ENCODE measurements at regions not wholly inside any gene's neighbourhood (a gene's known extent, or its start where the extent isn't known, plus 50 kb on each side); places are given as distances from the start of the nearest gene placed in this dataset.

DNA sequence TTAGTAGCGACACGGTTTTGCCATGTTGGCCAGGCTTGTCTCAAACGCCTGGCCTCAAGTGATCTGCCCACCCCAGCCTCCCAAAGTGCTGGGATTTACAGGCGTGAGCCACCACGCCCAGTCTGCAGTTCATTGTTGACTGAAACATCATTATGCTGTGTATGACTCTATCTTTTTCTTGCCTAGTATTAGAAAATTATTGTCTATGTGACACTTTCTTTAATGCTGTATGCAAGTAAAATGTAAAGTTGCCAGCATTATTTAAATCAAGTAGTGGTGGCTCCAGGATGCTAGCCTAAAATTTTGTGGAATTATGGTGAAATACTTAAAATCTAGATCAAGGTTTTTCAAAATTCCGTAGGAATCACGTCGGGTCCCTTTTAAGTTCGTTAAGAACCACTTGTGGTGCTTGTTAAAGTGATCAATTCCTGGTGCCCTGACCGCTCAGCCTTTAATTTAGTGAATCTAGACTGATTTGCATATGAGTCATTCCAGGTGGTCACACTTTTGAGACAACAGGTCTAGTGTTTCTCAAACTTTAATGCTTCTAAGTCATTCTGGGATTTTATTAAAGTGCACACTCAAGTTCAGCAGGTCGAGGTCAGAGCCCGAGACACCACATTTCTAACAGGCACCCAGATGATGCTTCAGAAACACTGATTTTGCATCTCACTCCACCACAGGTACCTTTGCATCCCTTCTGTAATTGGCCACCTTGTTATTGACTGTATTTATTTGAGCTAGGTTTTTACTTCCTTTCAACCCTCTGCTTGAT, 132.6 kb upstream of the MTHFD1L start:
- H3K27me3 ChIP-seq (ENCODE audit: control insufficient read depth in 2 of 2, insufficient read depth in 2 of 2, low read length in 2 of 2) = no peaks in the 10 kb centered on the region
- H3K4me1 ChIP-seq (ENCODE audit: control insufficient read depth in 2 of 2, insufficient read depth in 2 of 2, low read length in 2 of 2) = peaks cover 3 to 4% of the 10 kb centered on the region in 2 donors
- no peak overlapping the region for H3K4me3 ChIP-seq (ENCODE audit: low read length in 2 of 2)
- H3K36me3 ChIP-seq (ENCODE audit: control insufficient read depth in 2 of 2, insufficient read depth in 2 of 2, low read length in 2 of 2) = peaks cover 9 to 14% of the 10 kb centered on the region in 2 donors
- H3K27ac ChIP-seq (ENCODE audit: low read depth in 2 of 2, low read length in 2 of 2) = no peak overlapping the region
- H3K9ac ChIP-seq (ENCODE audit: low read depth in 1 of 2, low read length in 2 of 2) = no peak overlapping the region
- no peaks in the 10 kb centered on the region for H3K9me3 ChIP-seq (ENCODE audit: control insufficient read depth in 2 of 2, low read length in 2 of 2)

DNA sequence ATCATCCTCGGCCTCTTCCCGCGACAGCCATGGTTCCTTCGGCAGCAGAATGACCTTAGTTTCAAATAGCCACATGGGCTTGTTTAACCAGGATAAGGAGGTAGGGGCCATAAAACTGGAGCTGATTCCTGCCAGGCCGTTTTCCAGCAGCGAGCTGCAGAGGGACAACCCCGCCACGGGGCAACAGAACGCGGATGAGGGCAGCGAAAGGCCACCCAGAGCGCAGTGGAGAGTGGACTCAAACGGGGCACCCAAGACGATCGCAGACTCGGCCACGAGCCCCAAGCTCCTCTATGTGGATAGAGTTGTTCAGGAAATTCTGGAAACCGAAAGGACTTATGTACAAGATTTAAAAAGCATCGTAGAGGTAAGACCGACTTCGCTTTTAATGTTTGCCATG, 131.8 kb upstream of the MTHFD1L start:
- H3K9ac ChIP-seq (ENCODE audit: low read depth in 1 of 2, low read length in 2 of 2) = no peak overlapping the region
- no peaks in the 10 kb centered on the region for H3K9me3 ChIP-seq (ENCODE audit: control insufficient read depth in 2 of 2, low read length in 2 of 2)
- H3K4me1 ChIP-seq (ENCODE audit: control insufficient read depth in 2 of 2, insufficient read depth in 2 of 2, low read length in 2 of 2) = peaks cover 4 to 6% of the 10 kb centered on the region in 2 donors
- H3K36me3 ChIP-seq (ENCODE audit: control insufficient read depth in 2 of 2, insufficient read depth in 2 of 2, low read length in 2 of 2) = peaks cover 9 to 14% of the 10 kb centered on the region in 2 donors
- H3K4me3 ChIP-seq (ENCODE audit: low read length in 2 of 2) = no peak overlapping the region
- no peaks in the 10 kb centered on the region for H3K27me3 ChIP-seq (ENCODE audit: control insufficient read depth in 2 of 2, insufficient read depth in 2 of 2, low read length in 2 of 2)
- H3K27ac ChIP-seq (ENCODE audit: low read depth in 2 of 2, low read length in 2 of 2) = no peak overlapping the region

DNA sequence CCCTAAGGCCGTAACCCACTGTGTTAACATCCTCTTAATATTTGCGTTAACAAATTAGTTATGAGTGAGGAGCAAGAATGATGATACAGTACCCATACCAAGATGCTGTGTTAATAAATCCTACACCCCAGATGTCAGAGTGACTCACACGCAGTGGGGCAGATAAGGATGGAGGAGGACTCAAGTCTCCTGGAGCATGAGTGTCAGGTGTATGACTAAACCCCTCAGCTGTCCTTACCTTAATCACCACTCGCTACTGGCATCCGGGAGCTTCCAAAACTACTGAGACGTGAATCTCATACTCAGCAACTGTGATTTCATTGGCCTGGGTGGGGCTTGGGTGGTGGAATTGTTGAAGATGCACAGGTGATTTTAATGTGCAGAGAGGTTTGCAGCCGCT, 131.3 kb upstream of the MTHFD1L start:
- Histone ChIP-seq H3K9ac (ENCODE audit: low read depth in 1 of 2, low read length in 2 of 2) (no peak overlapping the region), H3K4me1 (ENCODE audit: control insufficient read depth in 2 of 2, insufficient read depth in 2 of 2, low read length in 2 of 2) (peaks cover 4 to 10% of the 10 kb centered on the region in 2 donors), H3K9me3 (ENCODE audit: control insufficient read depth in 2 of 2, low read length in 2 of 2) (no peaks in the 10 kb centered on the region), H3K27me3 (ENCODE audit: control insufficient read depth in 2 of 2, insufficient read depth in 2 of 2, low read length in 2 of 2) (no peaks in the 10 kb centered on the region), H3K4me3 (ENCODE audit: low read length in 2 of 2) (no peak overlapping the region), H3K36me3 (ENCODE audit: control insufficient read depth in 2 of 2, insufficient read depth in 2 of 2, low read length in 2 of 2) (peaks cover 9 to 14% of the 10 kb centered on the region in 2 donors), H3K27ac (ENCODE audit: low read depth in 2 of 2, low read length in 2 of 2) (no peak overlapping the region)

DNA sequence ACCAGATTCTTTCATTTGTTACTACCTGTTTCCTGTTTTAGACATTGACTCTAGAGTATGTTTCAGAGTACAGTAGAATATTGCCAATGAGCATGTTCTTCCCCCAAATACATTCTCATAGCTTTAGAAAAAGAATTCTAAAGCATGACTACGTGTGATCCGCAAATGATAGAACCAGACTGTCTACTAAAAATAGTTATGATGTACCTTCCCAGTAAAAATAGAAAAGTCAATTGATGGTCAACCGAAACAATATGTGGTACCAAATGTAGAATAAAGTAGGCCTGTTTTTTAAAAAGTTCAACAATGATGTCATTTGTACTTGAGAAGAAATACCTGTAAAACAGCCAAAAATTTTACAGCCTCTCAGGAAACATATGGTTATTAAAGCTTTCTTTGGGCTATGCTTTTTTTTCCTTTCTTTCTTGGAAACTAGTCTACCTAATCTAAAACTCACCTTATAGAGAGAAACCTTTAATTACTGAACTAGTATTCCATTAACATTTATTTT, 130.1 kb upstream of the MTHFD1L start:
- peaks cover 9 to 14% of the 10 kb centered on the region in 2 donors for H3K36me3 ChIP-seq (ENCODE audit: control insufficient read depth in 2 of 2, insufficient read depth in 2 of 2, low read length in 2 of 2)
- H3K4me1 ChIP-seq (ENCODE audit: control insufficient read depth in 2 of 2, insufficient read depth in 2 of 2, low read length in 2 of 2) = peaks cover 4 to 9% of the 10 kb centered on the region in 2 donors
- H3K9me3 ChIP-seq (ENCODE audit: control insufficient read depth in 2 of 2, low read length in 2 of 2) = no peaks in the 10 kb centered on the region
- no peak overlapping the region for H3K27ac ChIP-seq (ENCODE audit: low read depth in 2 of 2, low read length in 2 of 2)
- no peak overlapping the region for H3K4me3 ChIP-seq (ENCODE audit: low read length in 2 of 2)
- no peak overlapping the region for H3K9ac ChIP-seq (ENCODE audit: low read depth in 1 of 2, low read length in 2 of 2)
- H3K27me3 ChIP-seq (ENCODE audit: control insufficient read depth in 2 of 2, insufficient read depth in 2 of 2, low read length in 2 of 2) = no peaks in the 10 kb centered on the region

DNA sequence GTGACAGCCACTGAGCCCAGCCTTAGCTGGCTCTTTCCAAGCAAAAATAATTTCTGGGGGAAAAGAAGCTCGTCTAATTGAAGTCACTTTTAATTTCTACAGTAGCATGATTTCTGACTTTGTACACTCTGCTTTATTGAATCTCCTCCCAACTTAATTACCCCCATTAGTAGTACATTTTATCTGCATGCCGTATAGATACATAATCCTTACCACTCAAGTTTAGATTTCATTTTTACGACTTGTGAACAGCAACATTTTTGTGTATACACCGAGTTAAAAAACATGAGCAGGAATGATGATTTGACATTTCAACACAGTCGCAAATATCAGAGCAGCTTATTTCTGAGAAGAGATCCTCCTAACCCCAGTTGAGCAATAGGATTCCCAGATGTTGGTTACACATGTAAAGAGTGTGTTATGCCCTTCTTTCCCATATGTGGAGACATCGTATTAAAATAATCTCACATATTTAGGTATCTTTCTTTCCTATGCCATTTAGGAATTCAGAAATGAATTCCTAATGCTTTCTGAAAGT, 127.3 kb upstream of the MTHFD1L start:
- Histone ChIP-seq H3K9me3 (ENCODE audit: control insufficient read depth in 2 of 2, low read length in 2 of 2) (no peaks in the 10 kb centered on the region), H3K4me3 (ENCODE audit: low read length in 2 of 2) (no peak overlapping the region), H3K27me3 (ENCODE audit: control insufficient read depth in 2 of 2, insufficient read depth in 2 of 2, low read length in 2 of 2) (no peaks in the 10 kb centered on the region), H3K27ac (ENCODE audit: low read depth in 2 of 2, low read length in 2 of 2) (no peak overlapping the region), H3K36me3 (ENCODE audit: control insufficient read depth in 2 of 2, insufficient read depth in 2 of 2, low read length in 2 of 2) (peaks cover 9 to 14% of the 10 kb centered on the region in 2 donors), H3K9ac (ENCODE audit: low read depth in 1 of 2, low read length in 2 of 2) (no peak overlapping the region), H3K4me1 (ENCODE audit: control insufficient read depth in 2 of 2, insufficient read depth in 2 of 2, low read length in 2 of 2) (peaks cover 0 to 11% of the 10 kb centered on the region in 2 donors)

DNA sequence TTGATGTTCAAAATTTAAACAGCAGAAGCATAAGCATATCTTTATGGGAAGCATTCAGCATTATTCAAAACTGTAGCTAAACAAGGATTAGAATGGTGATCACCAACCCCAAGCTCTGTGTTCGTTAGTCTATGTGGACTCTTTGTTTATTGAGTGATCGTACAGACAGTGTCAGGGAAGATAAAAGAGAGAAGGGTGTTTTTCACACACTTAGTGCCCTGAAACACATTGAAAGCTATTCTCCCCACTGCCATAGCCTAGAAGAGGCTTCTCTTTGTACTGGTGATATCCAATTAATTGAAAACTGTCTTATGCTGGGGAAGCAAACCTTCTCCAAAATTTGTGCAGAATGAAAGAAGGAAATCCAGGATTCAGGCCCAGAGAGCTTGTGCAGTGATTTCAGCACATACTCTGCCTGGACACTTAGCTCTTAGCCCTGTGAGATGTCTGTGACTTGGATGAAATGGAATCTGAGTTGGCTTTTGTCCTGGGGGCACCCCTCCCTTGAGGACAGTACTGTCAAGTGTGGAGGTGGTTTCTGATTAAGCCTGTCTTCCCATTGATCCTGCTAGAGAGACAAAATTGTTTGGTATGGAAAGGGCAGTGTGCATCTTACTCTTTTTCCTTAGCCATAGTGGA, 125.7 kb upstream of the MTHFD1L start:
- Histone ChIP-seq H3K4me3 (ENCODE audit: low read length in 2 of 2) (no peak overlapping the region), H3K9ac (ENCODE audit: low read depth in 1 of 2, low read length in 2 of 2) (no peak overlapping the region), H3K27ac (ENCODE audit: low read depth in 2 of 2, low read length in 2 of 2) (no peak overlapping the region), H3K36me3 (ENCODE audit: control insufficient read depth in 2 of 2, insufficient read depth in 2 of 2, low read length in 2 of 2) (no peaks in the 10 kb centered on the region), H3K9me3 (ENCODE audit: control insufficient read depth in 2 of 2, low read length in 2 of 2) (no peaks in the 10 kb centered on the region), H3K4me1 (ENCODE audit: control insufficient read depth in 2 of 2, insufficient read depth in 2 of 2, low read length in 2 of 2) (peaks cover 0 to 11% of the 10 kb centered on the region in 2 donors), H3K27me3 (ENCODE audit: control insufficient read depth in 2 of 2, insufficient read depth in 2 of 2, low read length in 2 of 2) (no peaks in the 10 kb centered on the region)

DNA sequence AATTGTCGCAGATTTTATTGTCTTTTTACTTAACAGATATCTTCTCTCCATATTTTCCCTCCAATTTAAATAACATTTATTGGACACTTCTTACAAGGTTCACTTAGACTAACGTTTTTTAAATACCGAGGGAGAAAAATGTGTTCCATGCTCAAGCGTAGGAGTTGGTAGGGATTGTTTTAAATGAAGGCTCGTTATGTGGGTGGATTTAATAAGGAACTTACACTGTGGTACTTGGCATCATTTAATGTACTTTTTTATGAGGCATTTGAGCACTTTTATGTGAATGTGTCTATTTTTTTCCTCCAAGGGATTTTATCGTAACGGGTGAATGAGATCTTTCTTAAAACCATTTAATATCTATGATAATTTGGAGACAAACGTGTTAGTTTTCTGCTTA, 125.0 kb upstream of the MTHFD1L start:
- Histone ChIP-seq H3K9ac (ENCODE audit: low read depth in 1 of 2, low read length in 2 of 2) (no peak overlapping the region), H3K4me1 (ENCODE audit: control insufficient read depth in 2 of 2, insufficient read depth in 2 of 2, low read length in 2 of 2) (peaks cover 0 to 11% of the 10 kb centered on the region in 2 donors), H3K27ac (ENCODE audit: low read depth in 2 of 2, low read length in 2 of 2) (no peak overlapping the region), H3K4me3 (ENCODE audit: low read length in 2 of 2) (no peak overlapping the region), H3K9me3 (ENCODE audit: control insufficient read depth in 2 of 2, low read length in 2 of 2) (no peaks in the 10 kb centered on the region), H3K27me3 (ENCODE audit: control insufficient read depth in 2 of 2, insufficient read depth in 2 of 2, low read length in 2 of 2) (no peaks in the 10 kb centered on the region), H3K36me3 (ENCODE audit: control insufficient read depth in 2 of 2, insufficient read depth in 2 of 2, low read length in 2 of 2) (no peaks in the 10 kb centered on the region)

DNA sequence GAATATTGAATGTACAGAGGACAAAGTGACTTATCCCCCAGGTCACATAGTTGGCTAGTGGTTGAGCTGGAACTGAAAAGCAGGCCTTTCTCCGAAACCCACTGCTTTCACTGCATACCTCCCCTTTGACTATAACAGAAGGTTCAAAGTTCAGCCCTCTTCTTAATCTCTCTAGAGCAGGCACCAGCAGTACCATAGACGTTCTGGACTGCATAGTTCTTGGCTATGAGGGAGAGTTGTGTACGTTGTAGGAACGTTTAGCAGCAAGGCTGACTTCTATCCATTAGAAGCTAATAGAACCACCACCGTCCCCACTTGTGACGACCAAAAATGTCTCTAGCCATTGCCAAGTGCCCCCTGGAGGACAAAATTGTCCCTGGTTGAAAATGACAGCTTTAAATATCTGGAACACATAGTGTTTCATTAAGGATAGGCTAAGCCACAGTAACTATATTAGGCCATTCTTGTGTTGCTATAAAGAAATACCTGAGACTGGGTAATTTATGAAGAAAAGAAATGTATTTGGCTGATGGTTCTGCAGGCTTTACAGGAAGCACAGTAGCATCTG, 123.8 kb upstream of the MTHFD1L start:
- Histone ChIP-seq H3K27me3 (ENCODE audit: control insufficient read depth in 2 of 2, insufficient read depth in 2 of 2, low read length in 2 of 2) (no peaks in the 10 kb centered on the region), H3K9me3 (ENCODE audit: control insufficient read depth in 2 of 2, low read length in 2 of 2) (no peaks in the 10 kb centered on the region), H3K27ac (ENCODE audit: low read depth in 2 of 2, low read length in 2 of 2) (no peak overlapping the region), H3K36me3 (ENCODE audit: control insufficient read depth in 2 of 2, insufficient read depth in 2 of 2, low read length in 2 of 2) (no peaks in the 10 kb centered on the region), H3K4me3 (ENCODE audit: low read length in 2 of 2) (no peak overlapping the region), H3K4me1 (ENCODE audit: control insufficient read depth in 2 of 2, insufficient read depth in 2 of 2, low read length in 2 of 2) (peaks cover 0 to 11% of the 10 kb centered on the region in 2 donors), H3K9ac (ENCODE audit: low read depth in 1 of 2, low read length in 2 of 2) (no peak overlapping the region)

DNA sequence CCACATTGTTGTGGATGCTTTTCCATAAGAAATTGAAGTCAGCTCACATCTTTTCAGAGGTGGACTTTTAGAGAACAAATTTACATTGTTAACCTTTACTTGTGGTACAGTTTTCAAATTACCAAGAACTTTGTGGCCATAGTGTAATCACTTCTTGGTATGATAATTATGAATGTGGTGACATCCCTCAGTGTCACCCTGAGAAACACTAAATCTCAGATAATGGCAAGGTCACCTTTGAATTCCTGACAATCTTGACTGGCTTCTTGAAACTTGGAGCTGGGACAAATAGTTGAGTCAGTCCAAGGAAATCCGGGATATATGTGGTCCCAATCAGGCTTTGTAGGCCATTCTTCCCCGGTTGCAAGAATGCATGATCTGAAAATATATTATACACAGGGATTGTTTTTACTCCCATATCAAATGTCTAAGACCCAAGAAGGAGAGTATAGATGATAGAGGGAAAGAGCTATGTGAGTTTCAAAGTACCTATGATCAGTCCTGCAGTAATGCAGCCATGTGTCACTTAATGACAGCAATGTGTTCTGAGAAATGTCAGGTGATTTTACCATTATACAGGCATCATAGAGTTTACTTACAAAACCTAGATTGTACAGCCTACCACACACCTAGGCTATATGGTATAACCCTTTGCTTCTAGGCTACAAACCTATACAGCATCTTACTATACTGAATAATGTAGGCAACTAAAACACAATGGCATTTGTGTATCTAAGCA, 120.8 kb upstream of the MTHFD1L start:
- H3K4me3 ChIP-seq (ENCODE audit: low read length in 2 of 2) = no peak overlapping the region
- no peaks in the 10 kb centered on the region for H3K27me3 ChIP-seq (ENCODE audit: control insufficient read depth in 2 of 2, insufficient read depth in 2 of 2, low read length in 2 of 2)
- H3K4me1 ChIP-seq (ENCODE audit: control insufficient read depth in 2 of 2, insufficient read depth in 2 of 2, low read length in 2 of 2) = peaks cover 0 to 5% of the 10 kb centered on the region in 2 donors
- H3K27ac ChIP-seq (ENCODE audit: low read depth in 2 of 2, low read length in 2 of 2) = no peak overlapping the region
- H3K36me3 ChIP-seq (ENCODE audit: control insufficient read depth in 2 of 2, insufficient read depth in 2 of 2, low read length in 2 of 2) = no peaks in the 10 kb centered on the region
- H3K9ac ChIP-seq (ENCODE audit: low read depth in 1 of 2, low read length in 2 of 2) = no peak overlapping the region
- H3K9me3 ChIP-seq (ENCODE audit: control insufficient read depth in 2 of 2, low read length in 2 of 2) = no peaks in the 10 kb centered on the region
